OCI-LY7 (cell line): ENCODE measurements at regions not wholly inside any gene's neighbourhood (a gene's known extent, or its start where the extent isn't known, plus 50 kb on each side); places are given as distances from the start of the nearest gene placed in this dataset.

ENCODE experiments used
- CTCF ChIP-seq: fragments of 200-600 bp; sonication (generic); conservative IDR thresholded peaks from 2 replicates; pipeline ENCODE4 v1.5.1; 2014; ENCODE audit warnings: mild to moderate bottlenecking, antibody characterized with exemption, low read length, moderate library complexity, mixed read lengths
- EZH2phosphoT487 ChIP-seq: fragments of 200-600 bp; sonication (generic); IDR thresholded peaks from 2 replicates; pipeline ENCODE4 v1.6.1; 2018; ENCODE audit warnings: low read depth, borderline replicate concordance, mild to moderate bottlenecking, mixed run types, antibody characterized with exemption, low read length, moderate library complexity, mixed read lengths

DNA sequence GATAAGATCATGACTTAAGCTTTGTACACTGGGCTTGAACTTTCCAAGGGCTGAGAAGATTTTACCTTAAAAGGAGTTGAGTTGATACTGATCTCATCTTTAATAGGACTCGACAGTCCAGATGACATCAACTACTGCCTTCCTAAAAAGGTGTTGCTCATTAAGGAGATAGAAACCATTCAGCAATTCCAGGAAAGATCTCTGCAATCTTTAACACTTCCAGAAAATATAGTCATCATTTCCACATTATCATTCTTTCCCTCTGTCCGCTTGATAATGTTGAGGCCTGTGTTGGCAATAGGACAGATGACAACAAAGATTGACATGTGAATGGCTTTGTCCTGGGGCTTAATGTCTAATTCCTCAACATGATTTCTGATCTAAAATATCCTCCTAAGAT is 145.4 kb upstream of the C1orf21 start:
- TF ChIP-seq CTCF (no peak), EZH2phosphoT487 (no peak)
